ENCODE measurements at regions not wholly inside any gene's neighbourhood (a gene's known extent, or its start where the extent isn't known, plus 50 kb on each side); places are given as distances from the start of the nearest gene placed in this dataset.

DNA sequence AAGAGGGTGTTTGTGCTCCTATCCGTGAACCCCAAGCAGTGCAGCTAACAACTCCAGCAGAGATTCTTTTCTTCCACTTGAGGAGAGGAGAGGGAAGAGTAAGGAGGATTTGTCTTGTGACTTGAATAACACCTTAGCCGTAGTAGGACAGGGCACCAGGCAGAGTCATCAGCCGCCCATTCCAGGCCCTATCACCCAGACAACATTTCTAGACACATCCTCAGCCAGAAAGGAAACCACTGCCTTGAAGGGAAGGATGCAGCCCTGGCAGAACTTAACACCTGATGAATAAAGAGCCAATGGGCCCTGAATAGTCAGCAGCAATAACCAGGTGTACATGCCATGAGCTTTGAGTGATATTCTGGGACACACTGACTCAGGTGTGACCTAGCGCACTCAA, 1013.0 kb upstream of the COX7C start:
- FAIRE-seq (no peak), DNase-seq (ENCODE audit: low read depth in 1 of 2, low spot score in 2 of 2) (no peak)
- no peak overlapping the region for H3K9ac ChIP-seq (replicated peaks in 1 of 4; ENCODE audit: extremely low read depth in 1 of 4, low read depth in 3 of 4, low read length in 3 of 4)
- no peak for TF ChIP-seq ZNF274 (IDR thresholded peaks at IDR 0.05; ENCODE audit: borderline replicate concordance, extremely low read depth, low read length)
- no peak for TF ChIP-seq TBP (IDR thresholded peaks at IDR 0.05; ENCODE audit: low read depth, low read length)
- no peak for TF ChIP-seq FOSL1 (IDR thresholded peaks at IDR 0.05; ENCODE audit: insufficient read depth, low read depth, low read length)
- H3K4me3 ChIP-seq (ENCODE audit: extremely low read depth in 1 of 4, insufficient read depth in 2 of 4, low read depth in 3 of 4, low read length in 4 of 4): no peak overlapping the region
- H3K14ac ChIP-seq (ENCODE audit: insufficient read length): no peak overlapping the region
- no peaks in the 10 kb centered on the region for H3K36me3 ChIP-seq (ENCODE audit: control insufficient read depth in 2 of 4, insufficient read depth in 4 of 4, low read length in 3 of 4)
- no peak overlapping the region for H2BK5ac ChIP-seq (ENCODE audit: low read depth, low read length)
- no peak overlapping the region for H4K91ac ChIP-seq (replicated peaks; ENCODE audit: insufficient read length, low read length)
- no peak overlapping the region; the same call in 1 of the 2 replicates for H2AFZ ChIP-seq (ENCODE audit: low read length)
- ChIA-PET POLR2A (ENCODE audit: partially characterized antibody) (no interaction called here), CTCF (ENCODE audit: partially characterized antibody) (interaction anchor here (1.5 kb wide), 1 partner anchor 9 kb away, joined by 4 read pairs; no protein-coding TSS in a partner anchor)
- H3K27me3 ChIP-seq (replicated peaks in 1 of 4; ENCODE audit: control insufficient read depth in 3 of 4, extremely low read depth in 1 of 4, insufficient read depth in 3 of 4, low read length in 3 of 4): no peaks in the 10 kb centered on the region
- no peak overlapping the region for H2BK12ac ChIP-seq (ENCODE audit: low read depth, low read length)
- no peak overlapping the region for H3K56ac ChIP-seq (replicated peaks; ENCODE audit: insufficient read length, low read depth, low read length)
- no peaks in the 10 kb centered on the region for H3K23me2 ChIP-seq (ENCODE audit: low read depth, low read length)
- no peaks in the 10 kb centered on the region for H3K4me1 ChIP-seq (replicated peaks in 1 of 4; ENCODE audit: control insufficient read depth in 3 of 4, insufficient read depth in 4 of 4, low read length in 3 of 4)
- no peak overlapping the region for H2BK20ac ChIP-seq (ENCODE audit: low read length)
- no peaks in the 10 kb centered on the region for H3K9me3 ChIP-seq (ENCODE audit: insufficient read depth in 2 of 2, low read depth in 1 of 2, low read length in 1 of 2)
- H2BK120ac ChIP-seq (replicated peaks; ENCODE audit: low read depth, low read length): no peak overlapping the region
- WGBS, 2 experiments (ENCODE audit: extremely low coverage in 1 of 2, insufficient coverage in 1 of 2, insufficient read length in 1 of 2, insufficient replicate concordance in 2 of 2, low coverage in 1 of 2, low lambda C conversion rate in 2 of 2, missing lambda C conversion rate in 1 of 2): 95% methylated on average over 4 of the region's 4 CpGs; no CpG with 5 or more reads in 1 of the 2 experiments
- H3K4me2 ChIP-seq (ENCODE audit: insufficient read depth in 1 of 2, low read depth in 2 of 2, low read length in 2 of 2): no peak overlapping the region
- H3K4ac ChIP-seq (replicated peaks; ENCODE audit: insufficient read length, low read depth, low read length): no peak overlapping the region
- H4K8ac ChIP-seq (ENCODE audit: extremely low read depth, insufficient read depth, low read length): no peak overlapping the region
- no peak overlapping the region for H2BK15ac ChIP-seq (ENCODE audit: low read length)
- H3K23ac ChIP-seq (ENCODE audit: insufficient read length): no peak overlapping the region
- H3K18ac ChIP-seq (ENCODE audit: extremely low read depth, low read length): no peak overlapping the region
- no peak overlapping the region for H2AK5ac ChIP-seq (ENCODE audit: low read depth, low read length)
- H4K5ac ChIP-seq (ENCODE audit: insufficient read length, low read depth, low read length): no peak overlapping the region
- H3K27ac ChIP-seq (ENCODE audit: low read depth, low read length): no peak overlapping the region
- H3K79me1 ChIP-seq (ENCODE audit: low read depth, low read length): no peaks in the 10 kb centered on the region
- no peaks in the 10 kb centered on the region for H3K79me2 ChIP-seq (ENCODE audit: control insufficient read depth in 1 of 2, insufficient read depth in 2 of 2, low read length in 2 of 2)
- H4K20me1 ChIP-seq (replicated peaks in 1 of 2; ENCODE audit: control insufficient read depth in 1 of 2, insufficient read depth in 2 of 2, low read length in 2 of 2): no peaks in the 10 kb centered on the region

All from H1 (cell line).